ENCODE measurements at regions not wholly inside any gene's neighbourhood (a gene's known extent, or its start where the extent isn't known, plus 50 kb on each side); places are given as distances from the start of the nearest gene placed in this dataset.

DNA sequence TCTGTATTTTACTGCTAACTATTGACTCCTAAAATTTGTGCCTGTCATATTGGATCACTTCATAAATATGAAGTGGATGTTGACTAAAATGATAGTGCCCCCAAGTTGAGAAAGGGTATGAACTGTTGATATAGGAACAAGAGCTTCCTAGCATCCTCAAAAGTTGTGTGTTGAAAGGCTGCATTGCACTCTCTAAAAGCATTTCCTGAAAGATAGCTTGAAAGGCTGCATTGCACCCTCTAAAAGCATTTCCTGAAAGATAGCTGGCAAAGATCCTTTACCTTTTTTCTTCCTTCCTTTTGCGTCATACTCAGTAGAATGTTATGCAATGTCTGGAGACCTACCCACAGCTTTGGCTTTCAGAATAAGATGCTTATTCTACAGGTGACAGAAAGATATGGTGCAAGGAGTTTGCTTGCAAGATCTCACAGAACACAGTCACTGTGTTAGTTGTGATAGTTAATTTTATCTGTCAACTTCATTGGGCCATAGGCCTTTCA, 274.6 kb upstream of the GALNTL6 start (continued):
- TF ChIP-seq, protein P1, sequence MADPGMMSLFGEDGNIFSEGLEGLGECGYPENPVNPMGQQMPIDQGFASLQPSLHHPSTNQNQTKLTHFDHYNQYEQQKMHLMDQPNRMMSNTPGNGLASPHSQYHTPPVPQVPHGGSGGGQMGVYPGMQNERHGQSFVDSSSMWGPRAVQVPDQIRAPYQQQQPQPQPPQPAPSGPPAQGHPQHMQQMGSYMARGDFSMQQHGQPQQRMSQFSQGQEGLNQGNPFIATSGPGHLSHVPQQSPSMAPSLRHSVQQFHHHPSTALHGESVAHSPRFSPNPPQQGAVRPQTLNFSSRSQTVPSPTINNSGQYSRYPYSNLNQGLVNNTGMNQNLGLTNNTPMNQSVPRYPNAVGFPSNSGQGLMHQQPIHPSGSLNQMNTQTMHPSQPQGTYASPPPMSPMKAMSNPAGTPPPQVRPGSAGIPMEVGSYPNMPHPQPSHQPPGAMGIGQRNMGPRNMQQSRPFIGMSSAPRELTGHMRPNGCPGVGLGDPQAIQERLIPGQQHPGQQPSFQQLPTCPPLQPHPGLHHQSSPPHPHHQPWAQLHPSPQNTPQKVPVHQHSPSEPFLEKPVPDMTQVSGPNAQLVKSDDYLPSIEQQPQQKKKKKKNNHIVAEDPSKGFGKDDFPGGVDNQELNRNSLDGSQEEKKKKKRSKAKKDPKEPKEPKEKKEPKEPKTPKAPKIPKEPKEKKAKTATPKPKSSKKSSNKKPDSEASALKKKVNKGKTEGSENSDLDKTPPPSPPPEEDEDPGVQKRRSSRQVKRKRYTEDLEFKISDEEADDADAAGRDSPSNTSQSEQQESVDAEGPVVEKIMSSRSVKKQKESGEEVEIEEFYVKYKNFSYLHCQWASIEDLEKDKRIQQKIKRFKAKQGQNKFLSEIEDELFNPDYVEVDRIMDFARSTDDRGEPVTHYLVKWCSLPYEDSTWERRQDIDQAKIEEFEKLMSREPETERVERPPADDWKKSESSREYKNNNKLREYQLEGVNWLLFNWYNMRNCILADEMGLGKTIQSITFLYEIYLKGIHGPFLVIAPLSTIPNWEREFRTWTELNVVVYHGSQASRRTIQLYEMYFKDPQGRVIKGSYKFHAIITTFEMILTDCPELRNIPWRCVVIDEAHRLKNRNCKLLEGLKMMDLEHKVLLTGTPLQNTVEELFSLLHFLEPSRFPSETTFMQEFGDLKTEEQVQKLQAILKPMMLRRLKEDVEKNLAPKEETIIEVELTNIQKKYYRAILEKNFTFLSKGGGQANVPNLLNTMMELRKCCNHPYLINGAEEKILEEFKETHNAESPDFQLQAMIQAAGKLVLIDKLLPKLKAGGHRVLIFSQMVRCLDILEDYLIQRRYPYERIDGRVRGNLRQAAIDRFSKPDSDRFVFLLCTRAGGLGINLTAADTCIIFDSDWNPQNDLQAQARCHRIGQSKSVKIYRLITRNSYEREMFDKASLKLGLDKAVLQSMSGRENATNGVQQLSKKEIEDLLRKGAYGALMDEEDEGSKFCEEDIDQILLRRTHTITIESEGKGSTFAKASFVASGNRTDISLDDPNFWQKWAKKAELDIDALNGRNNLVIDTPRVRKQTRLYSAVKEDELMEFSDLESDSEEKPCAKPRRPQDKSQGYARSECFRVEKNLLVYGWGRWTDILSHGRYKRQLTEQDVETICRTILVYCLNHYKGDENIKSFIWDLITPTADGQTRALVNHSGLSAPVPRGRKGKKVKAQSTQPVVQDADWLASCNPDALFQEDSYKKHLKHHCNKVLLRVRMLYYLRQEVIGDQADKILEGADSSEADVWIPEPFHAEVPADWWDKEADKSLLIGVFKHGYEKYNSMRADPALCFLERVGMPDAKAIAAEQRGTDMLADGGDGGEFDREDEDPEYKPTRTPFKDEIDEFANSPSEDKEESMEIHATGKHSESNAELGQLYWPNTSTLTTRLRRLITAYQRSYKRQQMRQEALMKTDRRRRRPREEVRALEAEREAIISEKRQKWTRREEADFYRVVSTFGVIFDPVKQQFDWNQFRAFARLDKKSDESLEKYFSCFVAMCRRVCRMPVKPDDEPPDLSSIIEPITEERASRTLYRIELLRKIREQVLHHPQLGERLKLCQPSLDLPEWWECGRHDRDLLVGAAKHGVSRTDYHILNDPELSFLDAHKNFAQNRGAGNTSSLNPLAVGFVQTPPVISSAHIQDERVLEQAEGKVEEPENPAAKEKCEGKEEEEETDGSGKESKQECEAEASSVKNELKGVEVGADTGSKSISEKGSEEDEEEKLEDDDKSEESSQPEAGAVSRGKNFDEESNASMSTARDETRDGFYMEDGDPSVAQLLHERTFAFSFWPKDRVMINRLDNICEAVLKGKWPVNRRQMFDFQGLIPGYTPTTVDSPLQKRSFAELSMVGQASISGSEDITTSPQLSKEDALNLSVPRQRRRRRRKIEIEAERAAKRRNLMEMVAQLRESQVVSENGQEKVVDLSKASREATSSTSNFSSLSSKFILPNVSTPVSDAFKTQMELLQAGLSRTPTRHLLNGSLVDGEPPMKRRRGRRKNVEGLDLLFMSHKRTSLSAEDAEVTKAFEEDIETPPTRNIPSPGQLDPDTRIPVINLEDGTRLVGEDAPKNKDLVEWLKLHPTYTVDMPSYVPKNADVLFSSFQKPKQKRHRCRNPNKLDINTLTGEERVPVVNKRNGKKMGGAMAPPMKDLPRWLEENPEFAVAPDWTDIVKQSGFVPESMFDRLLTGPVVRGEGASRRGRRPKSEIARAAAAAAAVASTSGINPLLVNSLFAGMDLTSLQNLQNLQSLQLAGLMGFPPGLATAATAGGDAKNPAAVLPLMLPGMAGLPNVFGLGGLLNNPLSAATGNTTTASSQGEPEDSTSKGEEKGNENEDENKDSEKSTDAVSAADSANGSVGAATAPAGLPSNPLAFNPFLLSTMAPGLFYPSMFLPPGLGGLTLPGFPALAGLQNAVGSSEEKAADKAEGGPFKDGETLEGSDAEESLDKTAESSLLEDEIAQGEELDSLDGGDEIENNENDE (IDR thresholded peaks at IDR 0.05; ENCODE audit: insufficient replicate concordance, low read length) = no peak
